ENCODE measurements at regions not wholly inside any gene's neighbourhood (a gene's known extent, or its start where the extent isn't known, plus 50 kb on each side); places are given as distances from the start of the nearest gene placed in this dataset.

- no peak overlapping the region for H3K4me3 ChIP-seq (ENCODE audit: low read depth, low read length)
- no peak for DNase-seq (ENCODE audit: low read depth)
- no peak for TF ChIP-seq CTCF (IDR thresholded peaks at IDR 0.05; ENCODE audit: control insufficient read depth, extremely low read depth, insufficient read depth)
Measured at GRCh38 chr11:32219320-32219719, 128.4 kb downstream of the RCN1 start.

- no peak for DNase-seq (ENCODE audit: low read depth)
- no peak overlapping the region for H3K4me3 ChIP-seq (ENCODE audit: low read depth, low read length)
- TF ChIP-seq CTCF (IDR thresholded peaks at IDR 0.05; ENCODE audit: control insufficient read depth, extremely low read depth, insufficient read depth), result no peak
Measured at GRCh38 chr11:32221476-32222032, 130.7 kb downstream of the RCN1 start.

DNA sequence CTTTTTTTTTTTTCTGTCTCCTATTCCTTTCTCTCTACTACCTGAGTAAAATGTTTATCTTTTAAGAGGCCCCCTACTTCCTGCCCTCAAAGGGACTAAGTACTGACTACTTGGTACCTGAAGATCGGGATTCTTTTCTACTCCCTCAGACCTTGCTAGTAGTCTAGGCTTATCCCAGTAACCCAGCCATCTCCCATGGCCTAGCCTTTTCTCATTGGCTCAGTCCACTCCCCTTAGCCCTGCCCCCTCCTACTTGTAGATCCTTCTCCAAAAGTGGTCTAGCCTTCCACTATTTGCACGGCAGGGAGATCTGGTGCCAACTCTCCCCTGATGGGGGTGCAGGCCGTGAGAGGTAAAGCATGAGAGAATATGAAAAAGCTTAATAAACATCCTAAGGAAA, 133.7 kb downstream of the RCN1 start:
- no peak for TF ChIP-seq CTCF (IDR thresholded peaks at IDR 0.05; ENCODE audit: control insufficient read depth, extremely low read depth, insufficient read depth)
- DNase-seq (ENCODE audit: low read depth), result no peak
- H3K4me3 ChIP-seq (ENCODE audit: low read depth, low read length), result no peak overlapping the region

- no peak for DNase-seq (ENCODE audit: low read depth)
- H3K4me3 ChIP-seq (ENCODE audit: low read depth, low read length), result no peak overlapping the region
- TF ChIP-seq CTCF (IDR thresholded peaks at IDR 0.05; ENCODE audit: control insufficient read depth, extremely low read depth, insufficient read depth), result no peak
Measured at GRCh38 chr11:32225571-32226285, 134.9 kb downstream of the RCN1 start.

GRCh38 chr11:32226480-32226879, 135.6 kb downstream of the RCN1 start:
- H3K4me3 ChIP-seq (ENCODE audit: low read depth, low read length), result no peak overlapping the region
- no peak for DNase-seq (ENCODE audit: low read depth)
- TF ChIP-seq CTCF (IDR thresholded peaks at IDR 0.05; ENCODE audit: control insufficient read depth, extremely low read depth, insufficient read depth), result no peak

DNA sequence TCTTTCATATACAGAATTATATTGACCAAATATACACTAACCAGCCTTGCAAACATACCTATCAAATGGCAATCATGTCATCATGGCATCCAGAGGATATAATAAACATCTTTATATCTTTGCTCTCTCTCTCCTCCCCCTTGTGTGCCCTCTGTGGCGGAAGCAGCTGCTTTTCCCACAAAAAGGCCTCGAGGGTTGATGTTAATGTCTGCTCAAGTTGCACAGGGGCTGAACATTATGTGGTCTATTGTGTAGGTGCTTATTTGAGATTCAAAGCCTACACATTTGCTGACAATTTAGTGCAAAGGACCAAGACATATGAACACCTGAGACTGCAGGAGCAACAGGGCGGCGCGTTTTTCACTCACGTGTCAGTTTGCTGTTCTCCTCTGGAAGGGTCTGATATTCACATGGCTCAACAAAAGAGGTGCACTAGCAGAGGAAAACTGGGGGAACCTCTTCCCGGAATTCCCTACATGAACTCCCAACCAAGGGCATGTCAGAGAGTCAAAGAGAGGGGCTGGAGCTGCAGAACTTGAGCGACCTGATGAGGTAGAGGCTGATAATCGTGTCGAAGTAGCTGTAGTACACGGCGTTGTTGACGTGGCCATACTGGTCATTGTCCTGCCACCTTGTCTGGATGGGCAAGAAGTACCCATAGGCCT, 138.8 kb downstream of the RCN1 start:
- TF ChIP-seq CTCF (IDR thresholded peaks at IDR 0.05; ENCODE audit: control insufficient read depth, extremely low read depth, insufficient read depth), result no peak
- H3K4me3 ChIP-seq (ENCODE audit: low read depth, low read length), result no peak overlapping the region
- DNase-seq (ENCODE audit: low read depth), result no peak
